B cell (primary cell): ENCODE measurements at regions not wholly inside any gene's neighbourhood (a gene's known extent, or its start where the extent isn't known, plus 50 kb on each side); places are given as distances from the start of the nearest gene placed in this dataset.
A peak's percentile ranks its signal among the peaks of the same experiment; 100 is the strongest.

Experiments
- ATAC-seq: fragments of 200-7000 bp; cut with Tn5 transposase; one replicate; pipeline ENCODE4 v1.10.0; 2021; ENCODE audit warnings: low read depth, mild to moderate bottlenecking, moderate number of reproducible peaks, moderate library complexity
- CTCF ChIA-PET: fragments of 350-600 bp; sonication (Branson Sonifier 250); formaldehyde crosslinking; loops from one replicate; lab custom pipeline; 2021; ENCODE audit warnings: antibody characterized with exemption, inconsistent platforms; lab: Charles Lee
- POLR2A ChIA-PET: fragments of 350-600 bp; sonication (Branson Sonifier 250); formaldehyde crosslinking; loops from one replicate; lab custom pipeline; 2021; ENCODE audit warnings: antibody characterized with exemption; lab: Charles Lee
- DNase-seq: peaks from one replicate; pipeline ENCODE4 v3.0.0; 2013
- H2AFZ ChIP-seq: 2 replicates; pipeline ENCODE4 v1.6.1; 2012; ENCODE audit warnings: mild to moderate bottlenecking, low read depth, low read length; ENCODE audit not compliant: insufficient read depth, poor library complexity, severe bottlenecking
- H3K27ac ChIP-seq, 2 donors: 1 replicate in 1 of 2; 2 replicates in 1 of 2; pipeline ENCODE4 v1.5.1; 2012 to 2013; ENCODE audit warnings: low read length in 2 of 2, mild to moderate bottlenecking in 2 of 2, moderate library complexity in 1 of 2
- H3K27me3 ChIP-seq, 4 experiments: fragments of 200-600 bp in 1 of 4; sonication (generic) in 1 of 4; replicated peaks in 1 of 4; 1 replicate in 2 of 4; 2 replicates in 2 of 4; pipeline versions ENCODE4 v1.6.1 to v1.7.0; 2013 to 2016; ENCODE audit warnings: low read length in 3 of 4, mild to moderate bottlenecking in 2 of 4, mixed read lengths in 1 of 4, moderate library complexity in 1 of 4; ENCODE audit not compliant: insufficient read depth in 4 of 4, control insufficient read depth in 3 of 4; ENCODE audit errors: control extremely low read depth in 1 of 4
- H3K36me3 ChIP-seq, 2 experiments: replicated peaks in 1 of 2; 1 replicate in 1 of 2; 2 replicates in 1 of 2; pipeline versions ENCODE4 v1.6.1 to v1.7.1; 2013; ENCODE audit warnings: low read length in 1 of 2; ENCODE audit not compliant: insufficient read depth in 2 of 2, control insufficient read depth in 1 of 2; ENCODE audit errors: control extremely low read depth in 1 of 2, extremely low read depth in 1 of 2
- H3K4me1 ChIP-seq, 2 donors: fragments of 200-600 bp in 1 of 2; sonication (generic) in 1 of 2; 1 replicate in 1 of 2; 2 replicates in 1 of 2; pipeline versions ENCODE4 v1.5.1 to v1.6.1; 2013 to 2017; ENCODE audit warnings: low read length in 2 of 2; ENCODE audit not compliant: control insufficient read depth in 2 of 2, insufficient read depth in 2 of 2
- H3K4me2 ChIP-seq: replicated peaks from 2 replicates; pipeline ENCODE3; 2012; ENCODE audit warnings: mild to moderate bottlenecking, low read depth, low read length; ENCODE audit not compliant: poor library complexity, severe bottlenecking
- H3K4me3 ChIP-seq, 5 experiments: fragments of 200-600 bp in 1 of 5; sonication (generic) in 1 of 5; 1 replicate in 3 of 5; 2 replicates in 2 of 5; pipeline versions ENCODE4 v1.5.1 to v1.7.0; 2011 to 2016; ENCODE audit warnings: low read length in 4 of 5, mild to moderate bottlenecking in 4 of 5, low read depth in 2 of 5, control low read depth in 1 of 5, moderate library complexity in 1 of 5; ENCODE audit not compliant: insufficient read depth in 1 of 5; ENCODE audit errors: control extremely low read depth in 1 of 5, extremely low read depth in 1 of 5
- H3K79me2 ChIP-seq: fragments of 200-600 bp; sonication (generic); one replicate; pipeline ENCODE4 v1.6.0; 2016; ENCODE audit warnings: low read length; ENCODE audit not compliant: control insufficient read depth, insufficient read depth
- H3K9ac ChIP-seq: fragments of 200-600 bp; sonication (generic); 2 replicates; pipeline ENCODE4 v1.6.1; 2017; ENCODE audit warnings: mild to moderate bottlenecking, low read length, moderate library complexity
- H3K9me3 ChIP-seq, 3 donors: one replicate each; pipeline versions ENCODE4 v1.6.1 to v1.7.1; 2013; ENCODE audit warnings: low read length in 2 of 3; ENCODE audit not compliant: control insufficient read depth in 2 of 3, insufficient read depth in 1 of 3; ENCODE audit errors: control extremely low read depth in 1 of 3
- H4K20me1 ChIP-seq: 2 replicates; pipeline ENCODE4 v1.6.0; 2012; ENCODE audit warnings: mild to moderate bottlenecking, low read length; ENCODE audit not compliant: insufficient read depth, control insufficient read depth, poor library complexity, severe bottlenecking
- H3K27ac Mint-ChIP-seq: one replicate; pipeline ENCODE4 v1.8.0; 2021; ENCODE audit warnings: mixed read lengths
- H3K27me3 Mint-ChIP-seq: one replicate; pipeline ENCODE4 v1.8.0; 2021; ENCODE audit warnings: mixed read lengths
- H3K4me1 Mint-ChIP-seq: one replicate; pipeline ENCODE4 v1.8.0; 2021; ENCODE audit warnings: mixed read lengths
- H3K4me3 Mint-ChIP-seq: one replicate; pipeline ENCODE4 v1.8.0; 2021; ENCODE audit warnings: mixed read lengths
- H3K9me3 Mint-ChIP-seq: one replicate; pipeline ENCODE4 v1.8.0; 2022; ENCODE audit warnings: mixed read lengths; ENCODE audit not compliant: insufficient read depth
- EZH2 ChIP-seq: IDR thresholded peaks from 2 replicates; pipeline ENCODE4 v1.6.1; 2012; ENCODE audit warnings: borderline replicate concordance, low read depth, mild to moderate bottlenecking, moderate library complexity, low read length; ENCODE audit not compliant: insufficient read depth, poor library complexity, severe bottlenecking
- WGBS: methylation state at CpG from one replicate; pipeline ENCODE4 v1.1.5; 2013; ENCODE audit warnings: missing lambda C conversion rate; ENCODE audit not compliant: insufficient coverage; 5-methylcytosine and 5-hydroxymethylcytosine counted together
- intact Hi-C: fragments of 100-400 bp; cut with micrococcal nuclease; formaldehyde crosslinking; loops from one replicate; pipeline ENCODE4 v1.10.0; 2022
- TF ChIP-seq, protein P1 (sequence below): fragments of 200-600 bp; IDR thresholded peaks from one replicate; pipeline ENCODE4 v1.8.0; 2022; ENCODE audit warnings: antibody characterized with exemption, mild to moderate bottlenecking

GRCh38 chr13:109646423-109646822 is 140.0 kb downstream of the IRS2 start:
- 36% methylated on average over 3 of the region's 5 CpGs for WGBS
- no peak for TF ChIP-seq EZH2
- TF ChIP-seq, protein P1, sequence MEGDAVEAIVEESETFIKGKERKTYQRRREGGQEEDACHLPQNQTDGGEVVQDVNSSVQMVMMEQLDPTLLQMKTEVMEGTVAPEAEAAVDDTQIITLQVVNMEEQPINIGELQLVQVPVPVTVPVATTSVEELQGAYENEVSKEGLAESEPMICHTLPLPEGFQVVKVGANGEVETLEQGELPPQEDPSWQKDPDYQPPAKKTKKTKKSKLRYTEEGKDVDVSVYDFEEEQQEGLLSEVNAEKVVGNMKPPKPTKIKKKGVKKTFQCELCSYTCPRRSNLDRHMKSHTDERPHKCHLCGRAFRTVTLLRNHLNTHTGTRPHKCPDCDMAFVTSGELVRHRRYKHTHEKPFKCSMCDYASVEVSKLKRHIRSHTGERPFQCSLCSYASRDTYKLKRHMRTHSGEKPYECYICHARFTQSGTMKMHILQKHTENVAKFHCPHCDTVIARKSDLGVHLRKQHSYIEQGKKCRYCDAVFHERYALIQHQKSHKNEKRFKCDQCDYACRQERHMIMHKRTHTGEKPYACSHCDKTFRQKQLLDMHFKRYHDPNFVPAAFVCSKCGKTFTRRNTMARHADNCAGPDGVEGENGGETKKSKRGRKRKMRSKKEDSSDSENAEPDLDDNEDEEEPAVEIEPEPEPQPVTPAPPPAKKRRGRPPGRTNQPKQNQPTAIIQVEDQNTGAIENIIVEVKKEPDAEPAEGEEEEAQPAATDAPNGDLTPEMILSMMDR = no peak
- DNase-seq (no peak), ATAC-seq (no peak)
- Histone ChIP-seq H3K79me2 (no peaks in the 10 kb centered on the region), H2AFZ (peak overlapping the region; percentile 45), H4K20me1 (no peaks in the 10 kb centered on the region), H3K9ac (no peak overlapping the region), H3K4me3 (no peak overlapping the region), H3K36me3 (no peaks in the 10 kb centered on the region), H3K4me1 (no peaks in the 10 kb centered on the region), H3K27ac (no peak overlapping the region), H3K9me3 (peaks cover 1 to 13% (median 4%) of the 10 kb centered on the region in 3 donors), H3K27me3 (no peaks in the 10 kb centered on the region), H3K4me2 (peak overlapping the region; percentile 16)
- no peak overlapping the region for H3K27ac Mint-ChIP-seq
- CTCF ChIA-PET = no interaction called here
- H3K9me3 Mint-ChIP-seq = peaks cover 5% of the 10 kb centered on the region
- H3K4me3 Mint-ChIP-seq = no peak overlapping the region
- POLR2A ChIA-PET = no interaction called here
- H3K27me3 Mint-ChIP-seq = no peaks in the 10 kb centered on the region
- intact Hi-C loops = no loop called here
- peaks cover 3% of the 10 kb centered on the region for H3K4me1 Mint-ChIP-seq

DNA sequence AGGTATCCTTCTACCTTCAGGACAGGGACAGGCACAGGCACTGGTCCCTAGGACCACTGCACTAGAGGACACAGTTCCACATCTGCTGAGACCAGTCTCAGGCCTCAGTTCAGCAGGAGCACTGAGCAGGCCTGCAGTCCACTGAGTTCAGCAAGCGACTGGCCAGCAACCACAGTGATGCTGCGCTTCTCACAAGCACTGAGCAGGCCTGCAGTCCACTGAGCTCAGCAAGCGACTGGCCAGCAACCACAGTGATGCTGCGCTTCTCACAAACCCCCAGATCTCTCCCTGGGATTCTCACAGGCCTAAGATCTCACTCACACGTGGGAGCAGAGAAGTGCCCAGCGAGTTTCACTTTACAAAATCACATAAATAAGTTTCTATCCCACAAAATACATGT is 140.6 kb downstream of the IRS2 start:
- ChIA-PET POLR2A (no interaction called here), CTCF (no interaction called here)
- Histone ChIP-seq H4K20me1 (no peaks in the 10 kb centered on the region), H3K27me3 (no peaks in the 10 kb centered on the region), H3K9ac (no peak overlapping the region), H2AFZ (peak overlapping the region; percentile 45), H3K36me3 (no peaks in the 10 kb centered on the region), H3K4me2 (no peak overlapping the region), H3K27ac (no peak overlapping the region), H3K9me3 (peaks cover 1 to 17% (median 8%) of the 10 kb centered on the region in 3 donors), H3K4me1 (no peaks in the 10 kb centered on the region), H3K4me3 (no peak overlapping the region), H3K79me2 (no peaks in the 10 kb centered on the region)
- no peak for TF ChIP-seq EZH2
- TF ChIP-seq, protein P1 = no peak
- 94% methylated on average over 4 of the region's 6 CpGs for WGBS
- no peak overlapping the region for H3K4me3 Mint-ChIP-seq
- peaks cover 3% of the 10 kb centered on the region for H3K4me1 Mint-ChIP-seq
- intact Hi-C loops = no loop called here
- H3K27me3 Mint-ChIP-seq = no peaks in the 10 kb centered on the region
- no peak overlapping the region for H3K27ac Mint-ChIP-seq
- peaks cover 10% of the 10 kb centered on the region for H3K9me3 Mint-ChIP-seq
- DNase-seq (no peak), ATAC-seq (no peak)
